Tibial artery (tissue), 4 donors: ENCODE measurements at regions not wholly inside any gene's neighbourhood (a gene's known extent, or its start where the extent isn't known, plus 50 kb on each side); places are given as distances from the start of the nearest gene placed in this dataset.

Experiments
- DNase-seq, 2 donors: peaks; one replicate each; pipeline ENCODE4 v3.0.0-alpha.2; 2019
- H3K27ac ChIP-seq, 2 donors: fragments of 200-600 bp; sonication (generic) in 1 of 2; 1 replicate in 1 of 2; 2 replicates in 1 of 2; pipeline ENCODE4 v1.5.1; 2018 to 2019; ENCODE audit warnings: mild to moderate bottlenecking in 1 of 2
- H3K27me3 ChIP-seq, 2 donors: fragments of 200-600 bp; sonication (generic) in 1 of 2; one replicate each; pipeline versions ENCODE4 v1.5.1 to v1.6.0; 2016 to 2019
- H3K36me3 ChIP-seq, 3 donors: fragments of 200-600 bp; sonication (generic) in 2 of 3; one replicate each; pipeline ENCODE4 v1.5.1; 2016 to 2019; ENCODE audit warnings: mild to moderate bottlenecking in 2 of 3
- H3K4me1 ChIP-seq, 4 donors: fragments of 200-600 bp; sonication (generic) in 2 of 4; 1 replicate in 3 of 4; 2 replicates in 1 of 4; pipeline ENCODE4 v1.5.1; 2016 to 2019
- H3K4me3 ChIP-seq, 2 donors: fragments of 200-600 bp; sonication (generic) in 1 of 2; 1 replicate in 1 of 2; 2 replicates in 1 of 2; pipeline ENCODE4 v1.5.1; 2018 to 2019; ENCODE audit warnings: mild to moderate bottlenecking in 2 of 2
- H3K9me3 ChIP-seq, 3 donors: fragments of 200-600 bp; sonication (generic) in 1 of 3; one replicate each; pipeline ENCODE4 v1.5.1; 2016 to 2019
- CTCF ChIP-seq, 2 experiments: fragments of 200-600 bp in 1 of 2; fragments of 450-650 bp in 1 of 2; IDR thresholded peaks; one replicate each; pipeline ENCODE4 v1.5.1; 2017 to 2019; ENCODE audit warnings: antibody characterized with exemption in 2 of 2, mild to moderate bottlenecking in 1 of 2, moderate library complexity in 1 of 2
- intact Hi-C: fragments of 100-400 bp; cut with DNase I; formaldehyde crosslinking; loops from one replicate; pipeline ENCODE4 v1.15.0; 2023; ENCODE audit warnings: low total_unique reads

GRCh38 chr10:83199374-83199773 is 939.9 kb upstream of the GHITM start:
- no peak overlapping the region for H3K27ac ChIP-seq
- no peak for TF ChIP-seq CTCF (IDR thresholded peaks at IDR 0.05)
- intact Hi-C loops, result no loop called here
- H3K36me3 ChIP-seq, result no peaks in the 10 kb centered on the region
- H3K27me3 ChIP-seq, result no peaks in the 10 kb centered on the region
- no peak overlapping the region for H3K4me3 ChIP-seq
- DNase-seq, result no peak
- no peaks in the 10 kb centered on the region for H3K4me1 ChIP-seq
- H3K9me3 ChIP-seq, result peaks cover 0 to 5% (median 0%) of the 10 kb centered on the region in 3 donors

GRCh38 chr10:83205861-83206260 is 933.4 kb upstream of the GHITM start:
- no peak overlapping the region for H3K27ac ChIP-seq
- TF ChIP-seq CTCF (IDR thresholded peaks at IDR 0.05), result no peak
- intact Hi-C loops, result no loop called here
- H3K4me3 ChIP-seq, result no peak overlapping the region
- no peaks in the 10 kb centered on the region for H3K36me3 ChIP-seq
- H3K9me3 ChIP-seq, result peaks cover 0 to 5% (median 0%) of the 10 kb centered on the region in 3 donors
- no peaks in the 10 kb centered on the region for H3K4me1 ChIP-seq
- H3K27me3 ChIP-seq, result no peaks in the 10 kb centered on the region
- no peak for DNase-seq

GRCh38 chr10:83212632-83213334 is 926.5 kb upstream of the GHITM start:
- Histone ChIP-seq H3K4me1 (no peaks in the 10 kb centered on the region), H3K4me3 (no peak overlapping the region), H3K9me3 (no peaks in the 10 kb centered on the region), H3K36me3 (no peaks in the 10 kb centered on the region), H3K27ac (no peak overlapping the region), H3K27me3 (no peaks in the 10 kb centered on the region)
- TF ChIP-seq CTCF (IDR thresholded peaks at IDR 0.05), result no peak
- no peak for DNase-seq
- intact Hi-C loops, result no loop called here

- Histone ChIP-seq H3K27ac (no peak overlapping the region), H3K9me3 (no peaks in the 10 kb centered on the region), H3K36me3 (no peaks in the 10 kb centered on the region), H3K4me3 (no peak overlapping the region), H3K4me1 (no peaks in the 10 kb centered on the region), H3K27me3 (no peaks in the 10 kb centered on the region)
- no peak for DNase-seq
- intact Hi-C loops, result no loop called here
- no peak for TF ChIP-seq CTCF (IDR thresholded peaks at IDR 0.05)
Observed at GRCh38 chr10:83214136-83214535, 925.2 kb upstream of the GHITM start.

GRCh38 chr10:83218205-83218604 is 921.1 kb upstream of the GHITM start:
- H3K9me3 ChIP-seq, result no peaks in the 10 kb centered on the region
- H3K4me1 ChIP-seq, result no peaks in the 10 kb centered on the region
- no peaks in the 10 kb centered on the region for H3K36me3 ChIP-seq
- TF ChIP-seq CTCF (IDR thresholded peaks at IDR 0.05), result no peak
- intact Hi-C loops, result no loop called here
- no peaks in the 10 kb centered on the region for H3K27me3 ChIP-seq
- H3K27ac ChIP-seq, result no peak overlapping the region
- no peak for DNase-seq
- H3K4me3 ChIP-seq, result no peak overlapping the region

GRCh38 chr10:83222300-83222699 is 917.0 kb upstream of the GHITM start:
- intact Hi-C loops, result no loop called here

More at GRCh38 chr10:83222300-83222699, 917.0 kb upstream of the GHITM start:
- Histone ChIP-seq H3K27me3 (no peaks in the 10 kb centered on the region), H3K4me1 (no peaks in the 10 kb centered on the region), H3K4me3 (no peak overlapping the region), H3K36me3 (no peaks in the 10 kb centered on the region), H3K9me3 (no peaks in the 10 kb centered on the region), H3K27ac (no peak overlapping the region)
- TF ChIP-seq CTCF (IDR thresholded peaks at IDR 0.05), result no peak
- DNase-seq, result no peak
